ENCODE measurements at regions not wholly inside any gene's neighbourhood (a gene's known extent, or its start where the extent isn't known, plus 50 kb on each side); places are given as distances from the start of the nearest gene placed in this dataset.

DNA sequence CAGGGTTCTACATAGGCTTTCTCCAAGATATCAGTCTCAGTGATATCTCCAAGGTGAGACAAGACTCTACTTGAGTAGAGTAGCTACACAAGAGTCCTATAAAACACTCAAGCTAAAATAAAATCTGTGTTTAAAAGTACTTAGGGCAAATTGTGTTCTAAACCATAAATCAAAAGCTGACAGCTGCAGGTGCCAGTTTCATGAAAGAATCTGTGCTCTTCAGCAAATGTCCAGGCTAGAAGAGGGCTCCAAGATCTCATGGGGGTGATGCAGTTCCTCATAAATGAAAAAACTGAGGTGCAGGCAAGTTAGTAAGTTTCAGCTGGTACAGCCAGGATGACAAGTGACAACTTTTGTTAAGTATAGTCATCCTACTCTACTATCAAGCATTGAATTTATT is 142.8 kb upstream of the TNPO1 start:
- Histone ChIP-seq H3K9me3 (no peaks in the 10 kb centered on the region; the same call in 1 of the 2 replicates), H3K36me3 (no peaks in the 10 kb centered on the region), H3K27me3 (no peaks in the 10 kb centered on the region), H3K4me1 (no peaks in the 10 kb centered on the region), H3K4me3 (ENCODE audit: low read depth, low read length) (no peak overlapping the region)
- TF ChIP-seq, protein P1, sequence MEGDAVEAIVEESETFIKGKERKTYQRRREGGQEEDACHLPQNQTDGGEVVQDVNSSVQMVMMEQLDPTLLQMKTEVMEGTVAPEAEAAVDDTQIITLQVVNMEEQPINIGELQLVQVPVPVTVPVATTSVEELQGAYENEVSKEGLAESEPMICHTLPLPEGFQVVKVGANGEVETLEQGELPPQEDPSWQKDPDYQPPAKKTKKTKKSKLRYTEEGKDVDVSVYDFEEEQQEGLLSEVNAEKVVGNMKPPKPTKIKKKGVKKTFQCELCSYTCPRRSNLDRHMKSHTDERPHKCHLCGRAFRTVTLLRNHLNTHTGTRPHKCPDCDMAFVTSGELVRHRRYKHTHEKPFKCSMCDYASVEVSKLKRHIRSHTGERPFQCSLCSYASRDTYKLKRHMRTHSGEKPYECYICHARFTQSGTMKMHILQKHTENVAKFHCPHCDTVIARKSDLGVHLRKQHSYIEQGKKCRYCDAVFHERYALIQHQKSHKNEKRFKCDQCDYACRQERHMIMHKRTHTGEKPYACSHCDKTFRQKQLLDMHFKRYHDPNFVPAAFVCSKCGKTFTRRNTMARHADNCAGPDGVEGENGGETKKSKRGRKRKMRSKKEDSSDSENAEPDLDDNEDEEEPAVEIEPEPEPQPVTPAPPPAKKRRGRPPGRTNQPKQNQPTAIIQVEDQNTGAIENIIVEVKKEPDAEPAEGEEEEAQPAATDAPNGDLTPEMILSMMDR (IDR thresholded peaks at IDR 0.05; ENCODE audit: low read depth, low read length), result no peak
- DNase-seq, result no peak

DNA sequence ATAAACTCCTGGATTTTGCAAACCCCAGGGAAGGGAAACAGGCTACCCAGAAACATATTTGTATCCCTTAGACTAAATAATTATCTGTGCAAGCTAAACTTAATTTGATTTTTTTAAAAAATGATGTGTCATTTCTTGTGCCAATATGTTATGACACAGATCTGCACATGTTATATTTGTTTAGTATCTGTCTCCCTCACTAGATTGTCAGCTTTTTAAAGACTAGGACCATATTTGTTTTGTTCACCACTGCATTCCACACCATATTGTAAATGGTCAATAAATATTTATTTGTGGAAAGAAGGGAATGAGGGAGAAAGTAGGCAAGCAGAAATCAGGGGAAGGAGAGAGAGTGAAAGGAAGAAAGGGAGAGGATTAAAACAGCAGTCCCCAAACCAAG is 143.3 kb upstream of the TNPO1 start:
- no peaks in the 10 kb centered on the region; the same call in 1 of the 2 replicates for H3K9me3 ChIP-seq
- no peaks in the 10 kb centered on the region for H3K4me1 ChIP-seq
- H3K27me3 ChIP-seq, result no peaks in the 10 kb centered on the region
- DNase-seq, result no peak
- no peak overlapping the region for H3K4me3 ChIP-seq (ENCODE audit: low read depth, low read length)
- TF ChIP-seq, protein P1 (IDR thresholded peaks at IDR 0.05; ENCODE audit: low read depth, low read length), result no peak
- no peaks in the 10 kb centered on the region for H3K36me3 ChIP-seq

DNA sequence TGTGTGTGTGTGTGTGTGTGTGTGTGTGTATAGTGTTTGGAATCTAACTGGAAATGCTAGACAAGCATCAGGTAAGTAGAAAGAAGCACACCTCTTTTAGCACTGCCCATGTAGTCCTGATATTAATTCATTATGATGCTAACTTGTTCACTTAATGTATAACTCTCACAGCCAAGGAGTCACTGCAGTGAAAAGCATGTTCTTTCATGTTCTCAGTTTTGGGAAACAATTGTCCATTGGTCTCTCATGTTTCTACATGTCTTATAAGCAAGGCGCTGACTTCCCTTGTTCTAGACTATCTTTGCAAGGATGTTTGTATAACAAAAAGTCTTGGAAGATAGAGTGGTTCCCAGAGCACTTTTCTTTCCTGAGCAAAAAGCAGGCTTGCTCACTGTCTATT is 148.8 kb upstream of the TNPO1 start:
- Histone ChIP-seq H3K9me3 (no peaks in the 10 kb centered on the region; the same call in 1 of the 2 replicates), H3K4me3 (ENCODE audit: low read depth, low read length) (no peak overlapping the region), H3K36me3 (no peaks in the 10 kb centered on the region), H3K27me3 (no peaks in the 10 kb centered on the region), H3K4me1 (no peaks in the 10 kb centered on the region)
- TF ChIP-seq, protein P1 (IDR thresholded peaks at IDR 0.05; ENCODE audit: low read depth, low read length), result no peak
- no peak for DNase-seq

DNA sequence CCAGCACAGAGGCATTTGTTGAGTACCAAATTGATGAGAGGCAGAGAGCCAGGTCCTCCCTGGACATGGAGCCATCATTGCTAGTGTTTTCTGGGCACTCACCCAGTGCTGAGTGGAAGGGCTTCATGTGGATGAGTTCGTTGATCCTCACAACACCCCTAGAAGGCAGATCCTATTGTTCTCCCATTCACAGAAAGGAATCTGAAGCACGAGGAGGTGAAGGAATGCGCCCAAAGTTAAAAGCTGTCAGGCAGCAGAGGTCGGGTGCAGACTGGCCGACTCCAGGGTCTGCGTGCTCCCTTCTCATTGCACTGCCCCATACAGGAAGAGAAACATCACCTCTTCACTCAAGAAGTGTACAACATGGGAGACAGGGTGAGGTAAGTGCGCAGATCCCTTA is 153.5 kb upstream of the TNPO1 start:
- no peak for DNase-seq
- no peaks in the 10 kb centered on the region for H3K9me3 ChIP-seq
- TF ChIP-seq, protein P1 (IDR thresholded peaks at IDR 0.05; ENCODE audit: low read depth, low read length), result no peak
- H3K36me3 ChIP-seq, result no peaks in the 10 kb centered on the region
- no peaks in the 10 kb centered on the region for H3K4me1 ChIP-seq
- no peak overlapping the region for H3K4me3 ChIP-seq (ENCODE audit: low read depth, low read length)
- H3K27me3 ChIP-seq, result no peaks in the 10 kb centered on the region

DNA sequence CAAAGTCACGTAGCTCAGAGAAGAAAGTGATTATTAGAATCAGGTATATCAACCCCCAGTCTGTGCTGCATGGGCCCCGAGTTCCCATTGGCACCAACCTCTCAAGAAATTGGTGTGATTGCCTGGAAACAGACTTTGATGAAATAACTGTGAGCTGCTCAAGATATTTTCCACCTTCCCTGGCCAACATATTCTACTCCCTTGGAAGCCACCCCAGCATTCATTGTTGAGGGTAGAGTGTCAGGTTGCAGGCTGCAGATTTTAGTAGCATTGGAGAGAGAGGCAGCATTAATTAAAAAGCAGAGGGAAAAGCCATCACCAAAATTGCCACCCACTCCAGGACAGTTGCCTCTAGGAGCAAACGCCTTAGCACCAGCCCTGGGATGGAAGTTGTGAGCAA is 154.2 kb upstream of the TNPO1 start:
- no peak for DNase-seq
- no peaks in the 10 kb centered on the region for H3K9me3 ChIP-seq
- no peak overlapping the region for H3K4me3 ChIP-seq (ENCODE audit: low read depth, low read length)
- H3K27me3 ChIP-seq, result no peaks in the 10 kb centered on the region
- TF ChIP-seq, protein P1 (IDR thresholded peaks at IDR 0.05; ENCODE audit: low read depth, low read length), result no peak
- H3K36me3 ChIP-seq, result no peaks in the 10 kb centered on the region
- H3K4me1 ChIP-seq, result no peaks in the 10 kb centered on the region

DNA sequence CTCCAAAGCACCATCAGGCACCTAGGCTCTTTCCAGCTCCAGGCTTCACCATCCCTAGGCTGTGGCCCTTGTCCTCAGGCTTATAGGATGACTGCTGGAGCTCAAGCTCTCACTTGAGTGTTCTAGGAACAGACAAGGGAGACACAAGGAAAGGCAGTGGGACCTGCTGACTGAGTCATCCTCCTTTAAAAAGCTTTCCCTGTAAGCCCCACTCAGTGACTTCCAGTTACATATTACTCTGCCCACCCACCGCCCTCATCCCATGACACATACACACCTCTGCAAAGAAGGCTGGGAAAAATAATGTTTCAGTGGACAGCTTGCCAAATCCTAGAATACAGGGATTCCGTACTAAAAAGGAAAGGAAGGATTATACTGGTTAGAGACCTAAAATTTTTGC is 154.2 kb upstream of the ZNF366 start:
- Histone ChIP-seq H3K27me3 (no peaks in the 10 kb centered on the region), H3K4me1 (no peaks in the 10 kb centered on the region), H3K36me3 (no peaks in the 10 kb centered on the region), H3K9me3 (no peaks in the 10 kb centered on the region), H3K4me3 (ENCODE audit: low read depth, low read length) (no peak overlapping the region)
- no peak for DNase-seq
- TF ChIP-seq, protein P1 (IDR thresholded peaks at IDR 0.05; ENCODE audit: low read depth, low read length), result no peak
